T-helper 22 cell (primary cell): ENCODE measurements at regions not wholly inside any gene's neighbourhood (a gene's known extent, or its start where the extent isn't known, plus 50 kb on each side); places are given as distances from the start of the nearest gene placed in this dataset.

Experiments
- DNase-seq: peaks from one replicate; pipeline ENCODE4 v3.0.0-alpha.2; 2020; ENCODE audit warnings: low read depth

DNA sequence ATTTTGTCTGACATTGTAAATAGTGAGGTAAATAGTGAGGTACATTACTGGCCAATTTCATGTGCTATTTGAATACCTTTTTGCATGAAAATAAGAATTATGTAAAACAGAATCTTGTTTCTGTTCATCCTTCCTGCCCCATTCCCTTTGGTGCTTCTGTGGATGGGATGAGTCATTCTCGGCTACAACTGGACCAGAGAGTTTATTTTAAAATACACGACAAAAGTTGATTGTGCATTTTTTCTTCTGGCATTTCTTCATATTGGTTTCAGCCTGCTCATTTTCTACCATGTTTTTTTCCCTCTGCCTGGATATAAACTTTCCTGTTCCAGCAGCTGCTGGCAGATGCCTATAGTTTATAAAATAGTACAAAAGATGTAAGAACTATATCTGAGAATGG lies 107.5 kb downstream of the CYSLTR2 start:
- no peak for DNase-seq

DNA sequence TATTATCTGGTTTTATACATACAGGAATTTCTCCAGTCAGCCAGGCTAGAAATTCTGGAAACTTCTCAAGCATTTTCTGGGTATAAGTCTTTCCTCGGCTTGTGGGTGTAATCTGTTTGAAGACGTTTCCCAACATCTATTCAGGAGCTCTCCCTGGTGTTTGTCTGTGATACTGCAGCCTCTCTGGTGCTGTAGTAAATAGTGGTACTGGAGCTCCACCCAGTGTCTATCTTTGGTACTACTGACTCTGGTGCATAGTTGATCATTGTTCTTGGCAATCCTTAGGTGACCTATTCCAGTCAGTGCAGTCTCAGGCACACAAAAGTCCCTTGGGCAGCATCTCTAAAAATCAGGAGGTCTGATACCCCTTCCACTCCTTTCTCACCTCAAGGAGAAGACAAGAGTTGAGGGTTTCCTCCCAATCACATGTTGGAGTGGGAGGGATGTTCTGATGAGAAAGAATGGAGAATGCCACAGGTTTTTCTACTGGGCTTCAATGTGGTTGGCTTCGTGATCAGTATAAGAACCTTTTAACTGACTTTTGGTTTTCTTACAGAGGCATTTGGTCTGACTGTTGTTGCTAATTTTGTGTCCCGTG lies 115.5 kb downstream of the CYSLTR2 start:
- DNase-seq, result peak; percentile 55

DNA sequence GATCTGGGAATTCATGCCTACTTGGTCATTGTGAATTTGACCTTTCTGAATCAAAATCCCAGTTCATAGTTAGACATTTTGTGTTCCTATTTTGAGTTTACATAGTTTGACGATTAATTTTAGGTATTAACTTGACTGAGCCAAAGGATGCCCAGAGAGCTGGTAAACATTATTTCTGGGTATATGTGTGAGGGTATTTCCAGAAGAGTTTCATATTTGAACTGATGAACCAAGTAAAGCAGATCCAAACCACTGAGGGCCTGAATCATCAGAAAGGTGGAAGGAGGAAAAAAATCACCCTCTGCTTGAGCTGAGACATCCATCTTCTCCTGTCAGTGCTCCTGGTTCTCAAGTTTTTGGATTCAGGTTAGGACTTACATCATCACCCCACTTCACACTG lies 116.6 kb downstream of the CYSLTR2 start:
- DNase-seq, result no peak

DNA sequence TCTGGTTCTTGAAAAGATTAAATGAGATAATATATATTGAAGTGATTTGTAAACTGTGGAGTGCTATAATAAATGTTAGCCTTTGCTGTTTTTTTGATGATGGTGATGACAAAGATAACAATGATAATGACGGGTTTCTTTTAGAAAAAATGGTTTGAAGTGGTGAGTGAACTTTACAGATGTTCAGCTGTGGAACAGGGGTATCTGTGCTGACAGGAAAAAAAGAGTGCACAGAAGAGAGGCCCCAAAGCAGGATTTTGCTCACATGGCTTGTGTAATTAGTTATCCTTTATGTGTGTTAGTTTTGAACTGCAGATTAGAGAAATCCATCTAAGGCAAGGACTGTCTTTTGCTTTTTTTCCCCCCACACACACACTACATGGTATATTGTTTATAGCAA lies 119.2 kb downstream of the CYSLTR2 start:
- DNase-seq, result no peak

DNA sequence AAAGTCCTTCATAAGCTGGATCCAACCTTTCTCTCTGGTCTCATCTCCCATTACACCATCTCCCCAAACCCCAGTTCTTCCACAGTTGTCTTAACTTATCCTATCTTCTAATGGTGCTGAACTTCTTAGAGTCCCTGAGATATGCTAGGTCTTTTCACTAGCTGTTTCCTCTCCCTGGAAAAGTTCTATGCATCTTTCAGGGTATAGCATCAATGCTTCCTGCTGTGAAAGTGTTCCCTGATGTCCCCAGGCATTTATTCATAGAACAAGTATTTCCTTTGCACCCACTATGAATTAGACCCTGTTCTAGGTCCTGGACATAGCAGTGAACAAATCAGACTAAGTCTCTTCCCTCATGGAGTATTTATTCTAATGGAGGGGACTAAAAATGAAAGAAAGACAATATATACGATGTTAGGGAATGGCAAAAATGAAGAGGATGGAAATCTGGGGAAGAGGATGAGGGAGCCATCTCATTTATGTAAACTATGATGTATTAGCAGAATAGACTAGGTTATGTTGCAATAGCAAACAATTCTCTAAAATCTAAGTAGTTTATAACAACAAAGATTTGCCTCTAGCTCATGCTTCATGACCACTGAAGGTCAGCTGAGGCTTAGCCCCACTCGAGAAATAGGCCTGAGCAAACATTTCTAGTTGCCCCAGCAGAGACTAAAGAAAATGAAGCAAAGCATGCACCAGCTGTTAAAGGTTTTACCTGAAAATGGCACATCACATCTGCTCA lies 120.0 kb downstream of the CYSLTR2 start:
- DNase-seq, result no peak

DNA sequence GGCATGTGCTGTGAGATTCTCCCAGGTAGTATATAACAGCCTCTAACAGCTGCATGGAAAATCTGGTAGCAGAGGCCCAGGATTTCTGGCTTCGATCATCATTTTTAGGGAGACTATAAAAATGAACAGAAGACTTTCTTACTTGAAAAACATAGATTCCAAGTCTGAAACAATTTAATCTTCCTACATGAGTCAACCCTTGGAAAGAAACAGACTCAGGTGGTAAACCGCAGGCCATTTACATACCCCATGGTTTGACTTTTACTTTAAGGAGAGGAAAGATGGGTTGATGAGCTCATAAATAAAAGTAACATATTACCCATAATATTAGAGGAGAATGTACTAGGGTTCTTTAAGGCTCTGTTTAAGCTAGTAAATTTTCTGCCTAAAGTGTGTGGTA lies 121.6 kb downstream of the CYSLTR2 start:
- no peak for DNase-seq

DNA sequence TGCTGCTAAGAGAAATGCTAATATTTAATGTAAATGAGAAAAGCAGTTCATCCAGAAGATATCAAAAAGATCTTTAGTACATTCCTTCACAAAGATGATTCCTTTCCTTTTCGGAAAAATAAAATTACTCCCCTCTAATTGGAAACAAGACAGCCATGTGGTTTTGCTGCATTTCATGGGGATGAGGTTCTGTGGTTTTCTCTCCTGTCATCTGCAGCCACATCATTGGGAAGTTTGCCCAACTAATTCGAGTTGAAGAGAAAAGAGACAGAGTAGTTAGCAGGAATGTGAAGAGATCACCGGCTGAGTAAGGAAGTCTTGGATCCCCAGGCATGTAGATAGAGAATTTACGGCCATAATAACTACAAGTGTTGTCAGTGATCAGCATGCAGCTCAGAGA lies 122.1 kb downstream of the CYSLTR2 start:
- DNase-seq, result no peak

DNA sequence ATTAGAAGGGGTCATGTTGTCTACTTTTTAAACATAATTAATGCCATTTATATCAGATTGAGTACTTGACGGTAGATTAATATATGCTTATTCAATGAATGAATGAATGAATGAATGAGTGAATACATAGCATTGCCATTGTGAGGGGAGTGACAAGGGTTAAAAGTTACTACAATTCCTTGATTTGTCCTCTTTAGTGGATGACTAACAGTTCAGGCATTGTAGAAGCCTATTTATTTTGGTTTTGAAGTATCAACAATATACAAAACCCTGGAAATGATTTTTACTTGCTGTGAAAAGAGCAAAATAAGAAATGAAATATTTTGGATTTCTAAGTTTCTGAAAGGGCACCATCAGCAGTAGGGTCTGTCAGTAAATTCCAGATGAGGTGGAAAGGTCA lies 122.7 kb downstream of the CYSLTR2 start:
- no peak for DNase-seq

DNA sequence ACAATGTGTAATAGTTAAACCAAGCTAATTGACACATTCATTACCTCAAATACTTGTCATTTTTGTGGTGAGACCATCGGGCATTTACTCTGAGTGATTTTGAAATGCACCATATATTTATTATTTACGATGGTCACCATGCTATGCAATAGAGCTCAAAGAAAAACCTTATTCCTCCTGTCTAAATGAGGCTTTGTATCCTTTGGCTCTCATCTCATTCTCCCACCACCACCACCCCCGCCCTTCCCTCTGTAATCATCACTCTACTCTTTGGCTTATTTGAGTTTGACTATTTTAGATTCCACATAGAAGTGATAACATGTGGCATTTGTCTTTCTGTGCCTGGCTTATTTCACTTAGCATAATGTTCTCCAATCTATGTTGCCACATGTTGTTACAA lies 124.9 kb downstream of the CYSLTR2 start:
- no peak for DNase-seq

DNA sequence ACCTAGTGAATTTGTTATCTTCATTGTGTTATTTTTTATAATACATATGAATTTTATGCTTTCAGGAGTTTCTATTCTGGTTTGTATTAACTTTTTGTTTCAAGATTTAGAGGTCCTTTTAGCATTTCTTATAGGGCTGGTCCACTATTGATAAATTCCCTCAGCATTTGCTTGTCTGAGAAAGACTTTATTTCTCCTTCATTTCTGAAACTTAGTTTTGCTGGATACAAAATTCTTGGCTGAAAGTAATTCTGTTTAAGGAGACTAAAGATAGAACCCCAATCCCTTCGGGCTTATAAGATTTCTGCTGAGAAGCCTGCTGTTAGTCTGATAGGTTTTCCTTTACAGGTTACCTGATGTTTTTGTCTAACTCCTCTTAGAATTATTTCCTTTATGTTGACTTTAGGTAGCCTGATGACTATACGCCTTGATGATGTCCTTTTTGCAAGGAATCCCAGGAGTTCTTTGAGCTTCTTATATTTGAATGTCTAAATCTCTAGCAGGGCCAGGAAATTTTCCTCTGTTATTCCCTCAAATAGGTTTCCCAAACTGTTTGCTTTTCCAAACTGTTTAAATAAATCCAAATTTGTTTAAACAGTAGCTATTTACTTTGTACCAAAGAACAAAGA lies 127.1 kb downstream of the CYSLTR2 start:
- no peak for DNase-seq

DNA sequence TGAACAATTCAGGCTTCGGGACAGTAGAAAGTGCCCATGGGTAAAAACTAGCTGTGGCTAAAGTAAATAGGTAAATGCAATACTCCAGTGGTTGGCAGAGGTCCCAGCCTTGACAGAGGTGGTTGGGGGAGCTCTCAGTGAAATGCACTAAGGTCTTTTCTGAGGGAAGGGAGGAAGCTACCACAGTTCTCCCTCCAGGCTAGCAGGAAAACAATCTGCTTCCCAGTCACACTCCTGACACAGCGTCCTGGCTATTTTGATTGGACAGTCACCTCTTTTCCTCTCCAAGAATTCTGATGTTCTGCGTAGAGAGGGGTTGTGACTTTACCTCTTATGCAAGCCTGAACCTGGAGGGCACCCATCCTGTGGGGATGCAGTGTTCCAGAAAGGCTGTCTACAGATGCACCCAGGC lies 128.7 kb downstream of the CYSLTR2 start:
- no peak for DNase-seq

DNA sequence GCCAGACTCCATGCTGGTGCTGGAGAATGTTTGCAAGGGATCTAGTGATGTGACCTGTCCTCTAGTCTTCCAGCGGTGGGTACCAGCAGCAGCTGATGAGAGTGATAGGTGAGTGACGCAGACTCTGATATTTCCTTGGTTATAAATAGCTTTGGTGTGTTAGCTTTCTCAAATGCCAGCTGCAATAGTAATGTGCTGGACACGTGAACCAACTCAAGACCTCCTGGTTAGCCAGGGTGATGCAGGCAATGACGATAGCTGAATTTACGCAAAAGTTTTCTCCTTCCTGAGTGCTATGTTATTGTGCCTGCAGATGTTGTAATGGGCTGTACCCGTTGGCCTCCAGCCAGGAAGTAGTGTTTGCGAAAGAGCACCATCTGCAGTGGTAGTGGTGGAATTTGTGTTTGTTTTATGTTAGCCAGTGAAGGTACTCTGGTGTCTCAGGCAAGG lies 129.5 kb downstream of the CYSLTR2 start:
- DNase-seq, result no peak

DNA sequence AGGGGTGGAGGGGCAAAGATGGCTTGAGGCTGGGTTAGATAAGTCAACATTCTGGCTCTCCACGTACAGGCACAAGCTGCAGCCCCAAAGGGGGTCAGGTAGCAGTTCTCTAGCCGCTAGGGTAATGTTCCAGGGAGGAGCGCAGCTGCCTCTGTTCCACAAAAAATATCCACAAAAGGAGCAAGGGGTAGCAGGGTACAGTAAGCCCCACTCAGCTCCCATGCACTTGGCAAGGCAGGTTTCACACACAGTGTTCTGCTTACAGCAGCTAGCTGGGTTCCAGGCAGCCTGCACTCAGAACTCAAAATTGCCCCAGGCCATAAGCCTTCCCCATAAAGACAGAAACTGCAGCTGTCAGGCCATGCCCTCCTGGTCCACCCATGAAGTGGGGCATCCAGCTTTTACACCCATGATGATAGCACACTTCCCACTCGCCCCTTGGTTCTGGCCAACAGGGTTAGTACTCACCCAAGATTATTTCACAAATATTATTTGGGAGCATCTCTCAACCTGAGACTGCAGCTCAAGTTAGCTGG lies 130.0 kb downstream of the CYSLTR2 start:
- DNase-seq, result no peak

DNA sequence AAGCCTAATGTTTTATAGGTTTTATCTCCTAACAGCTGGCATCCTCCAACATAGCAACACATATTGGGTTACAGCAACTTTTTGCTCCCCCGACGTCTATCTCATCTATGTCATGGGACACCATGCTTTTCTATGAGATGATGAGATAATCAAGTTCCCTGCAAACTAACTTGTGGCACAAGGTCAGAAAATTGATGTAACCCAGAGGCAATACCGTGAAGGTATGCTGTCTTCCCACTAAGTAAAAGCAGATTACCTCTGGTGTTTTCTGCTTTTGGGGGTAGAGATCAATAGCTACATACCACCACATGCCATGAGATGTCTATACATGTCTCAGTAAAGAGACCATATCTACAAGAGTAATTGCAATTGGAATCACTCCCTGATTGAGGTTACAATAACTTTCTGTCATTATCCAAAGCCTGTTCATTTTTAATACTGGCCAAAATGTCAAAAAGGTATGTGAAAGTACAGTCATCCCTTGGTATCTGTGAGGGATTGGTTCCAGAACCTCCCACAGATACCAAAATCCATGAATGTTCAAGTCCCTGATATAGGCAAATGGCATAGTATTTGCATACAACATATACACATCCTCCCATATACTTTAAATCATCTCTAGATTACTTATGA lies 131.3 kb downstream of the CYSLTR2 start:
- no peak for DNase-seq

DNA sequence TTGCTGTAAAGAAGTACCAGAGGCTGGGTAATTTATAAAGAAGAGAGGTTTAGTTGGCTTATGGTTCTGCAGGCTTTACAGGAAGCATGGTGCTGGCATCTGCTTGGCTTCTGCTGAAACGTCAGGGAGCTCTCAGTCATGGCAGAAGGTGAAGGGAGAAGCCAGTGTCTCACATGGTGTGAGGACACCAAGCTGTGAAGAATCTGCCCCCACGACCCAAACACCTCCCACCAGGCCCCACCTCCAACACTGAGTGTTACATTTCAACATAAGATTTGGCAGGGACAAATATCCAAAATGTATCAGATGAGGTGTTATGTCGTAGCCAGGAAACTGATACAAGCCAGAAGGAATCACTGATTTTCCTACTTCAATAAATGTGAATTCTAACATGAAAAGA lies 136.5 kb downstream of the CYSLTR2 start:
- no peak for DNase-seq

DNA sequence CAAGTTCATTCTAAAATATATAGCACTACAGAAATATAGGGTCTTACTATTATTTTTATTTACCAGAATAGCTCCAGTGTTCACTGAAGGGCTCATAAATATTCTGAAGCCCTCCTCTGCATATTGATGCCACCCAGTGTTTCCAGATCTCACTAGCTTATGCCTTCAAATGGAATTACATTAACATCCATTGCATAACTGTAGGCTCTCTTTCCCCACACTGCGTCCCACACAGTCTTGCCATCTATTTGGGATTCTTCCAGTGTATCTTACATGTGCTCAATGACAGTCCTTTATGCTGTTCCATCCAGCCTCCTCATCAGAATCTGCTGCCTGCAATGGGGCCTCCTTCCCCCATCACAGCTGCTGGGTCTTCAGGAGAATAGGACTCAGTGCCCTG lies 137.2 kb downstream of the CYSLTR2 start:
- no peak for DNase-seq

DNA sequence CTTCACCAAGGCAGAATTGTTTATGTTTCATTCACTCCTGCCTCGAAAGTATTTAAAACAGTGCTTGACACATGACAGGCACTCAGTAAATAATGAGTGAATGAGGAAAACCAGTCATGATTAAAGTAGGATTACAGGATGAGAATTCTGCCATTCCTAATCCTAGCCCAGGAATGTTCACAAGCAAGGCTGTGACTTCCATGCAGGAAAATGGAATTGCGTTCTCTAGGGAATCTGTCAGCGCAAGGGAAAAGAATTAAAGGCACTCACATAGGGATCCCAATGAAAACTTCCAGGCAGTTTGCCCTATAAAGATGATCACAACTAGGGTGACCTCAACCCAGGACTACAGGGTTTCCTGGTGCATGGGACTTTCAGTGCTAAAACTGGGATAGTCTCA lies 143.4 kb downstream of the CYSLTR2 start:
- no peak for DNase-seq

DNA sequence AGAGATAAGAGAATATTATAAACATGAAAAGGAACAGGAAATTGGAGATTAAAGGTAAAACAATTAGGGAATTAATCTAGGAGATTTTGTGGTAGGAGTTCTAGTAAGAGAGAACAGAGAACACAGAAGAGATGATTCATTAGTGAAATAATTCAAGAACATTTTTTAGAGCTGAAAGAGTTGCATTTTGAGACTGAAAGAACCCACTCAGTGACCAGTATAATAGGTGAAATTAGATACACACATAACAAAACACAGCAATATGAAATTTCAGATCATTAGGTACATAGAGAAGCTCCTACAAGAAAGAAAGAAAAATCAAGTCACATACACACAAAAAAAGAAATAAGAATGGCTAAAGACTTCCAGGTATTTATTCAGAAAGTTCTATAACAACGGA lies 144.0 kb downstream of the CYSLTR2 start:
- no peak for DNase-seq

DNA sequence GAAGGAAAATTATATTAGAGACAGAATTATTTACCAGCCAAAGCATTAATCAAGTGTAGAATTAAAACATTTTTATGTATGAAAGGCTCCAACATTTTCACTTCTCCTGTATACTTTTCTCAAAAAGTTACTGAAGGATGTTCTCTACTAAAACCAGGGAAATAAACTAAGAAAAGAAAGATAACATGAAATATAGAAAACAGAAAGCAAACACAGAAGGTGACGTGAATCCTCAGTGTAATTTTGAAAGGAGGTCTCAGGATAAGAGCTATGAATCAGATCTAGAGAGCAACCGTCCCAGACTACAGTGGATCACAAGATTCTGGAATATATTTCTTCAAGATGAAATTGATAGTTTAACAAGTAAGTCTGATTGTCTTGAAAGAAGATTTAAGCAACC lies 144.5 kb downstream of the CYSLTR2 start:
- no peak for DNase-seq

DNA sequence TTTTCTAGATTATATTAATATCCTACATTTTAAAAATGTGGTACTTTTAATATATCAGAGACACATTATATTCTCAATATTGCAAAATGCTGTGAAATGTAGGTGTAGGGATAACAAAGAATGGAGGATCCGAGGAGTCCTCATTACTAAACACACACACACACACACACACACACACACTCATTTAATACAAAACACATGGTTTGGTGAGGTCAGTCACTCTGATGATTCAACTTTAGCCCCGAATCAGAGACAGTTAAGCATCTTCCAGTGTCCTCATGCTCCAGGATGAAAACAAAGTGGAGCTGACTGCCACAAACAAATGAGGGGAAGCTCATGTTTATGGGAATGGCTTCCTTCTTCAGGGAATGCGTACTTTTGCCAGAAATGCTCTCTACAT lies 147.5 kb downstream of the CYSLTR2 start:
- no peak for DNase-seq

DNA sequence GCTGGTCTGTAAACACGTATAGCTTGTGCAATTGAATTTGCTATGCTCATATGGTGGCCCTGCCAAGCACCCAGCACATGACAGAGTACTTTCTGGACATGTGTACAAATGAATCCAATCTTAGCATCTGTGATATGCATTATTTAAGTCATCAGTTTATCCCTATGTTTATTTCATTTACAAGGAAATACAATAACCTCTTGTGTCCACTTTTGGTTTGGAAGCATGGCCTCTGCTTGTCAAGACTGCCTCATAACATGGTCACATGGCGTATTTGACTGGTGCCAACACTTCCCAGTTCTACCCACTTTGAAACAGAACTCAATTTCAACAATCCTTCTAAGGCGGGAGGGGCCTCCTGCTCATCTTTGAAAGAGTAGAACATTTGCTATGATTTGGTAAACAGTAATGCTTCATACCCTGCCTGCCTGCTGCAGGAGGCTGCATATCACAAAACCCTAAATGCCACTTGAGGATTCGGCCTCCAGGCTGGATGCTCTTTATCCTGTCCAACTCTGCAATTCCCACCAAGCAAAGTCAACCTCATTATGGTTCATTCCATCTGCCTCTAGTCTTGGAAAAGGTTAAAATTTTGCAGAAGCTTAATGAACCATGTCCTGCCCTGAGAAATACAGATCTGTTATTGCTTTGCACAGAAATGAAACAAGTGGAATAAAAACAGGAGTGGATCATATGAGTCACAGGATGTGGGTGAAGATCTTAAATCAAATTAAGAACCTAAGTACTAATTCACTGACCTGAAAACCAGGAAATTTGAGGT lies 151.3 kb downstream of the CYSLTR2 start:
- DNase-seq, result no peak

DNA sequence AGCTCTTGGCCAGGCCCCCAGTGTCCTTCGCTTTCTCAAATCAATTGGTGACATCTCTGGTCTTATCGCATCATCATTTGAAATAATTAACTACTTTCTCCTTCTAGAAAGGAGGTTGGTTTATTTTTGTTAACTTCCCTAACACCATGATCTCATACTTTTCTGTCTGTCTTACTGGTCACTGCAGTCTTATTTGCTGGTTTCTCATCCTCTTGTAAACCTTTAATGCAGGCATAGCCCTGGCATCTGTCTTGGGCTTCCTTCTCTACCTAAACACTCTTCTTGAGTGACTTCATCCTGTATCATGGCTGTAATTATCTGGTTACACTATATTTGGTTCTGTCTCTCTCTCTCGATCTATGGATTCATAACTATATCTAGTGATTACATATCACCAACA lies 152.8 kb downstream of the CYSLTR2 start:
- no peak for DNase-seq
